A673 (cell line): ENCODE measurements at regions not wholly inside any gene's neighbourhood (a gene's known extent, or its start where the extent isn't known, plus 50 kb on each side); places are given as distances from the start of the nearest gene placed in this dataset.

ENCODE experiments used
- BruUV-seq: library from RNA; stranded (reverse); fragments of 400-500 nt; replicated peaks from 2 replicates; lab custom pipeline; 2021; lab: Mats Ljungman, UMichigan
- CTCF ChIA-PET: fragments of 300-600 bp; sonication (Branson Sonifier 250); formaldehyde crosslinking; loops from one replicate; lab custom pipeline; 2022; ENCODE audit warnings: antibody characterized with exemption; lab: Charles Lee
- POLR2A ChIA-PET: fragments of 300-600 bp; sonication (Branson Sonifier 250); formaldehyde crosslinking; loops from one replicate; lab custom pipeline; 2022; ENCODE audit warnings: antibody characterized with exemption; ENCODE audit not compliant: low non-redundant PET; lab: Charles Lee
- DNase-seq: peaks from one replicate; pipeline ENCODE4 v3.0.0-alpha.2; 2015; ENCODE audit warnings: low spot score
- H3K27ac ChIP-seq: fragments of 200-600 bp; sonication (generic); 2 replicates; pipeline ENCODE4 v1.5.1; 2016; ENCODE audit warnings: mixed run types, low read depth, mild to moderate bottlenecking, mixed read lengths, antibody characterized with exemption, low read length; ENCODE audit not compliant: poor library complexity, severe bottlenecking
- H3K27me3 ChIP-seq: fragments of 200-600 bp; sonication (generic); replicated peaks from 2 replicates; pipeline ENCODE4 v1.6.1; 2017; ENCODE audit warnings: mixed run types, low read depth, mild to moderate bottlenecking, mixed read lengths, antibody characterized with exemption, low read length; ENCODE audit not compliant: insufficient read depth, poor library complexity
- H3K36me3 ChIP-seq: fragments of 200-600 bp; sonication (generic); 2 replicates; pipeline ENCODE4 v1.6.1; 2016; ENCODE audit warnings: mixed run types, mild to moderate bottlenecking, mixed read lengths, antibody characterized with exemption, low read length; ENCODE audit not compliant: insufficient read depth, poor library complexity, severe bottlenecking
- H3K4me1 ChIP-seq: fragments of 200-600 bp; sonication (generic); 2 replicates; pipeline ENCODE4 v1.6.1; 2017; ENCODE audit warnings: mixed run types, mild to moderate bottlenecking, mixed read lengths, antibody characterized with exemption, low read length; ENCODE audit not compliant: insufficient read depth, poor library complexity, severe bottlenecking
- H3K4me3 ChIP-seq: fragments of 200-600 bp; sonication (generic); 2 replicates; pipeline ENCODE4 v1.5.1; 2016; ENCODE audit warnings: low read depth, mixed run types, mild to moderate bottlenecking, mixed read lengths, low read length; ENCODE audit not compliant: poor library complexity, severe bottlenecking
- H3K9me3 ChIP-seq: fragments of 200-600 bp; sonication (generic); 2 replicates; pipeline ENCODE4 v1.6.1; 2016; ENCODE audit warnings: mixed run types, low read depth, mild to moderate bottlenecking, mixed read lengths, antibody characterized with exemption, low read length; ENCODE audit not compliant: poor library complexity, severe bottlenecking
- CTCF ChIP-seq: fragments of 300-800, 200-600 bp; sonication (generic); conservative IDR thresholded peaks from 2 replicates; pipeline ENCODE4 v1.5.1; 2017; ENCODE audit warnings: low read depth, mild to moderate bottlenecking, antibody characterized with exemption, low read length, moderate library complexity, mixed read lengths
- EZH2 ChIP-seq: fragments of 200-600 bp; sonication (generic); IDR thresholded peaks from 2 replicates; pipeline ENCODE4 v1.6.1; 2017; ENCODE audit warnings: borderline replicate concordance, low read depth, mild to moderate bottlenecking, mixed read lengths, antibody characterized with exemption, low read length; ENCODE audit not compliant: poor library complexity, severe bottlenecking
- intact Hi-C: fragments of 100-400 bp; cut with micrococcal nuclease; formaldehyde crosslinking; loops from one replicate; pipeline ENCODE4 v1.10.0; 2022; ENCODE audit not compliant: unreplicated experiment

GRCh38 chr19:31527443-31527842 is 178.2 kb upstream of the TSHZ3 start:
- BruUV-seq, result no TSS peak
- intact Hi-C loops, result no loop called here
- TF ChIP-seq EZH2 (no peak), CTCF (no peak)
- DNase-seq, result no peak
- Histone ChIP-seq H3K36me3 (no peaks in the 10 kb centered on the region), H3K27me3 (no peaks in the 10 kb centered on the region), H3K27ac (no peak overlapping the region), H3K4me3 (no peak overlapping the region), H3K9me3 (peaks cover 9% of the 10 kb centered on the region), H3K4me1 (no peaks in the 10 kb centered on the region)
- CTCF ChIA-PET, result no interaction called here
- POLR2A ChIA-PET, result no interaction called here

GRCh38 chr19:31528261-31528660 is 179.0 kb upstream of the TSHZ3 start:
- no peak for TF ChIP-seq EZH2
- TF ChIP-seq CTCF, result no peak
- Histone ChIP-seq H3K4me1 (no peaks in the 10 kb centered on the region), H3K27me3 (no peaks in the 10 kb centered on the region), H3K27ac (no peak overlapping the region), H3K36me3 (no peaks in the 10 kb centered on the region), H3K4me3 (no peak overlapping the region), H3K9me3 (peaks cover 9% of the 10 kb centered on the region)
- DNase-seq, result no peak
- CTCF ChIA-PET, result no interaction called here
- no TSS peak for BruUV-seq
- intact Hi-C loops, result no loop called here
- POLR2A ChIA-PET, result no interaction called here

- intact Hi-C loops, result no loop called here
- TF ChIP-seq CTCF, result no peak
- no peaks in the 10 kb centered on the region for H3K36me3 ChIP-seq
- H3K27ac ChIP-seq, result no peak overlapping the region
- H3K9me3 ChIP-seq, result peaks cover 9% of the 10 kb centered on the region
- POLR2A ChIA-PET, result no interaction called here
- no TSS peak for BruUV-seq
- H3K27me3 ChIP-seq, result no peaks in the 10 kb centered on the region
- H3K4me3 ChIP-seq, result no peak overlapping the region
- DNase-seq, result no peak
- CTCF ChIA-PET, result no interaction called here
- H3K4me1 ChIP-seq, result no peaks in the 10 kb centered on the region
Measured at GRCh38 chr19:31529121-31529520, 179.9 kb upstream of the TSHZ3 start.
